Parathyroid adenoma (tissue), 2 donors: ENCODE measurements at regions not wholly inside any gene's neighbourhood (a gene's known extent, or its start where the extent isn't known, plus 50 kb on each side); places are given as distances from the start of the nearest gene placed in this dataset.

Experiments used
- H2AFZ ChIP-seq: fragments of 300-600 bp; sonication (generic); one replicate; pipeline ENCODE4 v1.7.0; 2017; ENCODE audit warnings: antibody characterized with exemption, mild to moderate bottlenecking
- H3K27ac ChIP-seq: fragments of 300-600 bp; sonication (generic); one replicate; pipeline ENCODE4 v1.7.0; 2017
- H3K27me3 ChIP-seq: fragments of 300-600 bp; sonication (generic); one replicate; pipeline ENCODE4 v1.7.0; 2017; ENCODE audit warnings: low read length; ENCODE audit not compliant: control insufficient read depth, insufficient read depth
- H3K36me3 ChIP-seq: fragments of 300-600 bp; sonication (generic); one replicate; pipeline ENCODE4 v1.7.0; 2017; ENCODE audit warnings: low read length; ENCODE audit not compliant: control insufficient read depth, insufficient read depth
- H3K4me1 ChIP-seq: fragments of 300-600 bp; sonication (generic); one replicate; pipeline ENCODE4 v1.7.0; 2017; ENCODE audit warnings: control low read depth
- H3K4me2 ChIP-seq: fragments of 300-600 bp; sonication (generic); one replicate; pipeline ENCODE4 v1.7.0; 2017; ENCODE audit warnings: low read length
- H3K4me3 ChIP-seq: fragments of 300-600 bp; sonication (generic); one replicate; pipeline ENCODE4 v1.7.0; 2017; ENCODE audit warnings: low read depth, low read length
- H3K79me2 ChIP-seq: fragments of 300-600 bp; sonication (generic); one replicate; pipeline ENCODE4 v1.7.0; 2017; ENCODE audit warnings: control low read depth
- H3K9ac ChIP-seq: fragments of 300-600 bp; sonication (generic); one replicate; pipeline ENCODE4 v1.7.0; 2017; ENCODE audit warnings: mild to moderate bottlenecking
- H3K9me3 ChIP-seq: fragments of 300-600 bp; sonication (generic); one replicate; pipeline ENCODE4 v1.7.0; 2017; ENCODE audit warnings: low read length; ENCODE audit not compliant: control insufficient read depth
- TF ChIP-seq, protein P1 (sequence below): fragments of 300-600 bp; sonication (generic); IDR thresholded peaks from one replicate; pipeline ENCODE4 v1.7.0; 2017; ENCODE audit warnings: antibody characterized with exemption, mild to moderate bottlenecking
- donor health status: primary hyperparathyroidism.

DNA sequence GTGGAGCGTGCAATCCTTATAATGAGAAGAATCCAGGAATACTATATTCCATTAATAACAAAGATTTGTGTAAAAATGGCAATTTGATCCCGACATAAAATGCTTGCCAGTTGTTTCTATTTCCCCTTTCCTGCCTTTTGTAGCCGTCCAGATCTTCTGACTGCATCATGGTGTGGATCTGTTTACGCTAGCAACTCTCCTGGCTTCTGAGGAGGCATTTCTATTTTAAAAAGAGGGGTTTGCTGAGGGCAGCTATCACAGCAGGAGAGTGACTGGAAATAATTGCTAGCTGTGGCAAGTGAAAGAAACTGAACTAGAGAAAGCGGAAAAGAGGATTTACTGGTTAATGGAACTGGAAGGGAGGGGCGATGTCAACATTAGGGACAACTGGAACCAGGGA, 145.6 kb downstream of the ATP23 start:
- H3K27me3 ChIP-seq, result no peaks in the 10 kb centered on the region
- no peaks in the 10 kb centered on the region for H3K9me3 ChIP-seq
- no peaks in the 10 kb centered on the region for H3K36me3 ChIP-seq
- no peak overlapping the region for H3K4me2 ChIP-seq
- no peaks in the 10 kb centered on the region for H3K79me2 ChIP-seq
- no peak overlapping the region for H3K9ac ChIP-seq
- H3K4me1 ChIP-seq, result no peaks in the 10 kb centered on the region
- no peak overlapping the region for H3K27ac ChIP-seq
- H3K4me3 ChIP-seq, result no peak overlapping the region
- no peak overlapping the region for H2AFZ ChIP-seq
- TF ChIP-seq, protein P1, sequence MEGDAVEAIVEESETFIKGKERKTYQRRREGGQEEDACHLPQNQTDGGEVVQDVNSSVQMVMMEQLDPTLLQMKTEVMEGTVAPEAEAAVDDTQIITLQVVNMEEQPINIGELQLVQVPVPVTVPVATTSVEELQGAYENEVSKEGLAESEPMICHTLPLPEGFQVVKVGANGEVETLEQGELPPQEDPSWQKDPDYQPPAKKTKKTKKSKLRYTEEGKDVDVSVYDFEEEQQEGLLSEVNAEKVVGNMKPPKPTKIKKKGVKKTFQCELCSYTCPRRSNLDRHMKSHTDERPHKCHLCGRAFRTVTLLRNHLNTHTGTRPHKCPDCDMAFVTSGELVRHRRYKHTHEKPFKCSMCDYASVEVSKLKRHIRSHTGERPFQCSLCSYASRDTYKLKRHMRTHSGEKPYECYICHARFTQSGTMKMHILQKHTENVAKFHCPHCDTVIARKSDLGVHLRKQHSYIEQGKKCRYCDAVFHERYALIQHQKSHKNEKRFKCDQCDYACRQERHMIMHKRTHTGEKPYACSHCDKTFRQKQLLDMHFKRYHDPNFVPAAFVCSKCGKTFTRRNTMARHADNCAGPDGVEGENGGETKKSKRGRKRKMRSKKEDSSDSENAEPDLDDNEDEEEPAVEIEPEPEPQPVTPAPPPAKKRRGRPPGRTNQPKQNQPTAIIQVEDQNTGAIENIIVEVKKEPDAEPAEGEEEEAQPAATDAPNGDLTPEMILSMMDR, result no peak

DNA sequence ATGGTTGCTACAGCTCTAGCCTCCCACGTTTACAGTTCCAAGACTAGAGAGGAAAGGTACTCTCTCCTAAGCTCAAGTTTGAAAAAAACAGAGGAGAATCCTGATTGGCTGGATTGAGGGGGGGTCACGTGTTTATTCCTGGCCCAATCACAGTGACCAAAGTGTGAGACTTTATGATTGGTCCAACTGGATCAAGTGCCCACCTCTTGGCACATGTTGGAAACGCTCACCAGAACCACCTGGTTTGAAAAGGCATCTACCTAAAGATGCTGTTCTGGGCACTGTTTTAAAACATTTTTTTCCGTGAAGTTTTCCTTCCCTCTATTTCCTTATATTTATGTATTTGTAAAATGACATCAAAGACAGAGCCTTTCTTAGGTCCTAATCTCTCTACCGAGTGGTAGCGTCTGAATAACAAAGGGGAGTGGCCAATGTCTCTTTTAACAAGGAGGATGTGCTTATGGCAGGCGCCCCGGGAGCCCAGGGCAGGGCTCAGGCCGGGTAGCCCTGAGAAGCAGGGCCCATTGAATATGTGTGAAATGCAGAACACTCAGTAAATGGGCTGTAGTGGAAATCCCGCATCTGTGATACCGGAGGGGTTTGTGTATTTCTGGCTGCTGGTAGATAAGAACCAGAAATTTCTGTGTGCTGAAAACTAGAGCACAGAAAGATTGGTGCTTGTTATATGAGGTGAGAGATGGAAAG, 146.2 kb downstream of the ATP23 start:
- H3K27ac ChIP-seq, result no peak overlapping the region
- TF ChIP-seq, protein P1, result no peak

DNA sequence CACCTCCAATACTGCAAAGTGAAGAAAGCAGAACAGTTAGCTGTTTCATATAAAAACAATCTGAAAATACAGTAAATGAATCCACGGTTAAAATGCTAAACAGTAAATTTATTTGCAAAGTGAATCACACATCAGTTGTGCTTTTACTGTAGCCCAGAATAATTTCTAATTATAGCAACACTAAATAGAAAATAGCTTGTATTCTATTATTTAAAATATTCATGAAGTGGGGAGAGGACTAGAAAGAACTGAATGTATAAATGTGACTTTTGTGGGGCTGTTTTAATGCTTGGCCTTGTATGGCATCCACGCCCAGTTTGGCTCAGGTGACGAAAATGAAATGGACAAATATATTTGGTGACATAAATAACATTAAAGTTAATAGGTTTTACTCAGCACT, 148.2 kb downstream of the ATP23 start:
- Histone ChIP-seq H3K9me3 (no peaks in the 10 kb centered on the region), H3K27me3 (no peaks in the 10 kb centered on the region), H3K79me2 (no peaks in the 10 kb centered on the region), H3K36me3 (no peaks in the 10 kb centered on the region), H3K9ac (no peak overlapping the region), H3K4me2 (no peak overlapping the region), H3K4me3 (no peak overlapping the region), H3K27ac (no peak overlapping the region), H2AFZ (no peak overlapping the region), H3K4me1 (no peaks in the 10 kb centered on the region)
- TF ChIP-seq, protein P1, result no peak

More for the DNA sequence above, 146.2 kb downstream of the ATP23 start:
- Histone ChIP-seq H3K4me1 (no peaks in the 10 kb centered on the region), H3K36me3 (no peaks in the 10 kb centered on the region), H3K4me2 (no peak overlapping the region), H3K9me3 (no peaks in the 10 kb centered on the region), H2AFZ (no peak overlapping the region), H3K27me3 (no peaks in the 10 kb centered on the region), H3K4me3 (no peak overlapping the region), H3K79me2 (no peaks in the 10 kb centered on the region), H3K9ac (no peak overlapping the region)

DNA sequence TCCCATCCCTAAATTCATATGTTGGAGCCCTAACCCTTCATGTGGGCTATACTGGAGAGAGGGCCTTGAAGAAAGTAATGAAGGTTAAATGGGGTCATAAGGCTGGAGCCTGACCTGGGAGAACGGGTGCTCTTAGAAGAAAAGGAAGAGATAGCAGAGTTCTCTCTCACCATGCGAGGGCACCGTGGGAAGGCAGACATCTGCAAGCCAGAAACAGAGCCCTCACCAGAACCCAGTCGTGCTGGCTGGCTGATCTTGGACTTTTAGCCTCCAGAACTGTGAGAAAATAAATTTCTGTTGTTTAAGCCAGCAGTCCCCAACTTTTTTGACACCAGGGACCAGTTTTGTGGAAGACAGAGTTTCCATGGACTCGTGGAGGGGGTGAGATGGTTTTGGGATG, 149.3 kb downstream of the ATP23 start:
- no peak overlapping the region for H3K4me3 ChIP-seq
- no peaks in the 10 kb centered on the region for H3K79me2 ChIP-seq
- TF ChIP-seq, protein P1, result no peak
- no peaks in the 10 kb centered on the region for H3K36me3 ChIP-seq
- H2AFZ ChIP-seq, result no peak overlapping the region
- H3K4me1 ChIP-seq, result no peaks in the 10 kb centered on the region
- no peak overlapping the region for H3K27ac ChIP-seq
- H3K9me3 ChIP-seq, result no peaks in the 10 kb centered on the region
- no peak overlapping the region for H3K9ac ChIP-seq
- H3K27me3 ChIP-seq, result no peaks in the 10 kb centered on the region
- H3K4me2 ChIP-seq, result no peak overlapping the region

DNA sequence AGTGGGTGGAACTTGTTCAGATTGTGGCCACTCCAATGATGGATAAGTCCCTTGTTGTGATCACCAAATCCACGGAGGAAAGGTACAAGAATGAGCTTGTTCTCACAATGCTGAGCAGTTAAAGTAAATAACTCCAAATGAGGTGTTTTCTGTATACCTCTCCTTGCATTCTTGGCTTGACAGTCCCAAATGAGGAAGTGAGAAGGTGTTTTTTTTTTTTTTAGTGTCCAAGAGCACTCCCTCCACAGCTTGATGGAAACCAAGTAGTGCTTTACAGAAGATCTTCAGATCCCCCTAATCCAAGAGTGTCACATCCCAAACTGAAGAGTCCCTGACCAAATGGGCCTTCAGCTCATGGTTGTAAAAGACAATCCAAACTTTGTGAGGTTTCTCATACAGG, 153.6 kb downstream of the ATP23 start:
- no peaks in the 10 kb centered on the region for H3K79me2 ChIP-seq
- H3K4me1 ChIP-seq, result no peaks in the 10 kb centered on the region
- no peak overlapping the region for H3K9ac ChIP-seq
- H3K27me3 ChIP-seq, result no peaks in the 10 kb centered on the region
- H3K4me3 ChIP-seq, result no peak overlapping the region
- no peaks in the 10 kb centered on the region for H3K36me3 ChIP-seq
- TF ChIP-seq, protein P1, result no peak
- H3K27ac ChIP-seq, result no peak overlapping the region
- H3K9me3 ChIP-seq, result no peaks in the 10 kb centered on the region
- H2AFZ ChIP-seq, result no peak overlapping the region
- H3K4me2 ChIP-seq, result no peak overlapping the region
